ENCODE measurements at regions not wholly inside any gene's neighbourhood (a gene's known extent, or its start where the extent isn't known, plus 50 kb on each side); places are given as distances from the start of the nearest gene placed in this dataset.

DNA sequence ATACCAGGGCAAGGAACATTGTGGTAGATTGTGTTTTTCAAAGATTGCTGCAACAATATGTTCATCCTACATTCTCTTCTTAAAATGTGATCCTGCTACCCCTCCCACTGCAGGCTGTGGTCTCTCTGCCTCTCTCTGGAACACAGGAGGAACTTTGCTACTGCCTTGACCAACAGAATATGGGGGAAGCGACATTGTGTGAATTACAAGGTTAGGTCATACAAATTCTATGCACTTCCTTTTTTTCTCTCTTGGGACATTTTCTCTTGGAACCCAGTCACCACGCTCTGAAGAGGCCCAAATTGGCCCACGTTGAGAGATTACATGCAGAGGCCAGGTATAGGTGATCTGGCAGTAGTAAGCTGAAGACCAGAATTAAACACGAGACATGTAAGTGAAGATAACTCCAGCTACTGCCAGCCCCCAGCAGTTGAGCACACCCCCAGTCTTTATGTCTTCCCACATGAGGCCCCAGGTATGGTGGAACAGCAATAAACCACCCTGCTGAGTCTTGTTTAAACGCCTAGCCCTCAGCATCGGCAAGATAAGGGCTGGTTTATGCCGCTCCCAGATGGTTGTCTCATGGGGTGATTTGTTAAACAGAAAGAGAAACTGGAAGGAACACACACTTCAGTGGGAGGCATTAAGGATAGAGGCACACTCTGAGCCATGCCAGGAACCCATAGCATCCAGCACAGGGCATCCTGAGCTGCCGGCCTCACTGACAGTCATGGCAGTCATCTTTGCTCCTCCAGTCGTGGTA, 59.9 kb downstream of the FAM43A start:
- TF ChIP-seq HNF4G (IDR thresholded peaks at IDR 0.05; ENCODE audit: borderline replicate concordance, low read depth, low read length) (no peak), HNF4G (CRISPR knock-in tag; IDR thresholded peaks at IDR 0.05; ENCODE audit: borderline replicate concordance, low read depth) (no peak), MYC (CRISPR knock-in tag; IDR thresholded peaks at IDR 0.05; ENCODE audit: borderline replicate concordance) (no peak), ZNF782 (CRISPR knock-in tag; IDR thresholded peaks at IDR 0.05; ENCODE audit: borderline replicate concordance) (no peak), SRY (CRISPR knock-in tag; IDR thresholded peaks at IDR 0.05) (no peak), YY1 (IDR thresholded peaks at IDR 0.05; ENCODE audit: insufficient read depth, insufficient replicate concordance, low read depth, low read length) (no peak), RBM22 (optimal IDR thresholded peaks at IDR 0.05; ENCODE audit: low read length) (no peak), SAFB2 (CRISPR knock-in tag; IDR thresholded peaks at IDR 0.05; ENCODE audit: borderline replicate concordance, low read depth) (no peak), FOXK2 (IDR thresholded peaks at IDR 0.05) (no peak), RBAK (CRISPR knock-in tag; IDR thresholded peaks at IDR 0.05) (no peak), ZNF451 (CRISPR knock-in tag; IDR thresholded peaks at IDR 0.05) (no peak), RAD21 (CRISPR knock-in tag; IDR thresholded peaks at IDR 0.05) (no peak), POLR2G (IDR thresholded peaks at IDR 0.05; ENCODE audit: low read depth, low read length) (no peak)
- TF ChIP-seq, protein P1, sequence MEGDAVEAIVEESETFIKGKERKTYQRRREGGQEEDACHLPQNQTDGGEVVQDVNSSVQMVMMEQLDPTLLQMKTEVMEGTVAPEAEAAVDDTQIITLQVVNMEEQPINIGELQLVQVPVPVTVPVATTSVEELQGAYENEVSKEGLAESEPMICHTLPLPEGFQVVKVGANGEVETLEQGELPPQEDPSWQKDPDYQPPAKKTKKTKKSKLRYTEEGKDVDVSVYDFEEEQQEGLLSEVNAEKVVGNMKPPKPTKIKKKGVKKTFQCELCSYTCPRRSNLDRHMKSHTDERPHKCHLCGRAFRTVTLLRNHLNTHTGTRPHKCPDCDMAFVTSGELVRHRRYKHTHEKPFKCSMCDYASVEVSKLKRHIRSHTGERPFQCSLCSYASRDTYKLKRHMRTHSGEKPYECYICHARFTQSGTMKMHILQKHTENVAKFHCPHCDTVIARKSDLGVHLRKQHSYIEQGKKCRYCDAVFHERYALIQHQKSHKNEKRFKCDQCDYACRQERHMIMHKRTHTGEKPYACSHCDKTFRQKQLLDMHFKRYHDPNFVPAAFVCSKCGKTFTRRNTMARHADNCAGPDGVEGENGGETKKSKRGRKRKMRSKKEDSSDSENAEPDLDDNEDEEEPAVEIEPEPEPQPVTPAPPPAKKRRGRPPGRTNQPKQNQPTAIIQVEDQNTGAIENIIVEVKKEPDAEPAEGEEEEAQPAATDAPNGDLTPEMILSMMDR (CRISPR knock-in tag; IDR thresholded peaks at IDR 0.05): no peak
